ENCODE measurements at regions not wholly inside any gene's neighbourhood (a gene's known extent, or its start where the extent isn't known, plus 50 kb on each side); places are given as distances from the start of the nearest gene placed in this dataset.

DNA sequence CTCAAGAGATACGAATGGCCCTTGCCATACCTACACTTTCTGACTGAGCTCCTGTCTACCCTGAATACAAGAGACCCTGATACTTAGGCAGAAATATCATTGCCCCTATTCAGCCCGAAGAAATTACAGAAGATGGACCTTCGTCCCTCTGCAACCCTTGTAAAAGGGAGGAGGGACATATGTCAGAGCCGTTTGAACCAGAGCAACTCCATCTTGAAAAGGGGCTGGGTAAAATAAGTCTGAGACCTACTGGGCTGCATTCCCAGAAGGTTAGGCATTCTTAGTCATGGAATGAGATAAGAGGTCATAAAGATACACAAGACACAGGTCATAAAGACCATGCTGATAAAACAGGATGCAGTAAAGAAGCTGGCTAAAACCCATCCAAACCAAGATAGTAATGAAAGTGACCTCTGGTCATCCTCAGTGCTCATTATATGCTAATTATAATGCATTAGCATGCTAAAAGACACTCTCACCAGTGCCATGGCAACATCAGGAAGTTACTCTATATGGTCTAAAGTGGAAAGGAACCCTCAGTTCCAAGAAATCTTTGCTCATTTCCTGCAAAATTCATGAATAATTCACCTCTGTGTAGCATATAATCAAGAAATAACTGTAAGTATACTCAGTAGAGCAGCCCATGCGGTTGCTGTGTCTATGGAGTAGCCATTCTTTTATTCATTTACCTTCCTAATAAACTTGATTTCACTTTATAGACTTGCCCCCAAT, 49.7 kb upstream of the GPD1L start:
- TF ChIP-seq CTCF (optimal IDR thresholded peaks at IDR 0.05 in 1 of 3, IDR thresholded peaks at IDR 0.05 in 1 of 3, conservative IDR thresholded peaks at IDR 0.05 in 1 of 3; ENCODE audit: extremely low read depth in 1 of 3, insufficient read depth in 2 of 3, low read length in 3 of 3) = no peak
- TF ChIP-seq EZH2 (IDR thresholded peaks at IDR 0.05; ENCODE audit: low read length) = no peak
